Adrenal gland (tissue), 9 donors: ENCODE measurements at regions not wholly inside any gene's neighbourhood (a gene's known extent, or its start where the extent isn't known, plus 50 kb on each side); places are given as distances from the start of the nearest gene placed in this dataset.

Experiments used
- DNase-seq, 7 donors: peaks; one replicate each; pipeline ENCODE4 v3.0.0-alpha.2; 2019 to 2020
- H3K27ac ChIP-seq, 5 donors: fragments of 200-600 bp; sonication (generic) in 4 of 5; 1 replicate in 3 of 5; 2 replicates in 2 of 5; pipeline versions ENCODE4 v1.5.1 to v1.8.0; 2016 to 2020; ENCODE audit warnings: mild to moderate bottlenecking in 1 of 5
- H3K27me3 ChIP-seq: fragments of 200-600 bp; 2 replicates; pipeline ENCODE4 v1.8.0; 2021
- H3K36me3 ChIP-seq, 2 donors: fragments of 200-600 bp; replicated peaks in 1 of 2; 1 replicate in 1 of 2; 2 replicates in 1 of 2; pipeline versions ENCODE4 v1.5.1 to v1.8.0; 2018 to 2022
- H3K4me1 ChIP-seq, 2 donors: fragments of 200-600 bp; replicated peaks in 1 of 2; 1 replicate in 1 of 2; 2 replicates in 1 of 2; pipeline versions ENCODE4 v1.5.1 to v1.8.0; 2018 to 2021
- H3K4me3 ChIP-seq, 4 donors: fragments of 200-600 bp; sonication (generic) in 3 of 4; one replicate each; pipeline ENCODE4 v1.5.1; 2016 to 2018
- H3K9me3 ChIP-seq, 3 donors: fragments of 200-600 bp; sonication (generic) in 1 of 3; replicated peaks in 1 of 3; 1 replicate in 2 of 3; 2 replicates in 1 of 3; pipeline versions ENCODE4 v1.5.1 to v1.8.0; 2016 to 2021
- POLR2A ChIP-seq, 2 donors: fragments of 450-650 bp; IDR thresholded peaks; one replicate each; pipeline ENCODE4 v1.6.1; 2017; ENCODE audit warnings: antibody characterized with exemption in 2 of 2, mild to moderate bottlenecking in 2 of 2, moderate library complexity in 1 of 2
- WGBS, 4 donors: extraction: QIAGEN DNeasy Blood & Tissue Kit in 2 of 4; methylation state at CpG; one replicate each; pipeline versions ENCODE4 v1.1.5 to v1.1.7; 2013 to 2017; 5-methylcytosine and 5-hydroxymethylcytosine counted together
- intact Hi-C, 2 donors: fragments of 100-400 bp; cut with DNase I; formaldehyde crosslinking; loops; one replicate each; pipeline versions ENCODE4 v1.14.1 to v1.15.0; 2022 to 2023
- TF ChIP-seq, protein P1 (sequence below), 6 experiments: fragments of 450-650 bp in 4 of 6; fragments of 200-600 bp in 2 of 6; sonication (generic) in 1 of 6; IDR thresholded peaks; 1 replicate in 5 of 6; 2 replicates in 1 of 6; pipeline versions ENCODE4 v1.5.1 to v1.8.0; 2016 to 2021; ENCODE audit warnings: antibody characterized with exemption in 6 of 6, mild to moderate bottlenecking in 2 of 6, moderate library complexity in 1 of 6
- donor health status: healthy with polysubstance abuse.
- donor health status: Bipolar disorder and iron deficiency.
- donor health status: DM: yes; HTN: yes; CAD: no.
- donor health status: DM: no; HTN: no; CAD: no.
- donor health status: DM: no; HTN: no; CAD: no.

DNA sequence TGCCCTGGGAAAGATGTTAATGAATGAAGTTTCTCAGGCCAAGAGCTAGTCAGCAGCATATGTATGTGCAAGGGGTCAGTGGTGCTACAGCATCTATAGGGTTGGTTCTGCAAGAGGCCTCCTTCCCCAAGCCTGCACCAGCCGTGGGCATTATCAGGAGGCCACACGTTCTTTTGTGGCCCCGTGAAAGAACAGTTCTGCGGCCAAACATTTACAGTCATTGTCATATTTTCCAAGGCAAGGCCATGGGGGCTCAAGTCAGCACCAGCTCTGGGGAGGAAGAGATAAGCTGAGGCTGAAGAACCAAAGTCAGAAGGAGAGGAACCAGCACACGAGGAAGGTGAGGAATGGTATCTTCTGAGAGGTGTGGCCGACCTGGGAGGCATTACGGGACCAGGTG, 54.4 kb upstream of the TMEM72 start:
- no peaks in the 10 kb centered on the region for H3K27me3 ChIP-seq
- TF ChIP-seq, protein P1, sequence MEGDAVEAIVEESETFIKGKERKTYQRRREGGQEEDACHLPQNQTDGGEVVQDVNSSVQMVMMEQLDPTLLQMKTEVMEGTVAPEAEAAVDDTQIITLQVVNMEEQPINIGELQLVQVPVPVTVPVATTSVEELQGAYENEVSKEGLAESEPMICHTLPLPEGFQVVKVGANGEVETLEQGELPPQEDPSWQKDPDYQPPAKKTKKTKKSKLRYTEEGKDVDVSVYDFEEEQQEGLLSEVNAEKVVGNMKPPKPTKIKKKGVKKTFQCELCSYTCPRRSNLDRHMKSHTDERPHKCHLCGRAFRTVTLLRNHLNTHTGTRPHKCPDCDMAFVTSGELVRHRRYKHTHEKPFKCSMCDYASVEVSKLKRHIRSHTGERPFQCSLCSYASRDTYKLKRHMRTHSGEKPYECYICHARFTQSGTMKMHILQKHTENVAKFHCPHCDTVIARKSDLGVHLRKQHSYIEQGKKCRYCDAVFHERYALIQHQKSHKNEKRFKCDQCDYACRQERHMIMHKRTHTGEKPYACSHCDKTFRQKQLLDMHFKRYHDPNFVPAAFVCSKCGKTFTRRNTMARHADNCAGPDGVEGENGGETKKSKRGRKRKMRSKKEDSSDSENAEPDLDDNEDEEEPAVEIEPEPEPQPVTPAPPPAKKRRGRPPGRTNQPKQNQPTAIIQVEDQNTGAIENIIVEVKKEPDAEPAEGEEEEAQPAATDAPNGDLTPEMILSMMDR (IDR thresholded peaks at IDR 0.05) = no peak
- TF ChIP-seq POLR2A (IDR thresholded peaks at IDR 0.05) = no peak
- H3K36me3 ChIP-seq = no peaks in the 10 kb centered on the region
- intact Hi-C loops = loop anchor here in 1 of 2 donors (5.0 kb wide), 1 partner anchor 469 kb away; the partner anchor contains the start of gene CXCL12
- DNase-seq = no peak
- H3K4me1 ChIP-seq = no peaks in the 10 kb centered on the region
- H3K4me3 ChIP-seq = no peak overlapping the region
- no peak overlapping the region for H3K27ac ChIP-seq
- no peaks in the 10 kb centered on the region for H3K9me3 ChIP-seq
- WGBS, 4 donors = 82 to 88% (median 87%) methylated on average over 7 of the region's 7 CpGs

DNA sequence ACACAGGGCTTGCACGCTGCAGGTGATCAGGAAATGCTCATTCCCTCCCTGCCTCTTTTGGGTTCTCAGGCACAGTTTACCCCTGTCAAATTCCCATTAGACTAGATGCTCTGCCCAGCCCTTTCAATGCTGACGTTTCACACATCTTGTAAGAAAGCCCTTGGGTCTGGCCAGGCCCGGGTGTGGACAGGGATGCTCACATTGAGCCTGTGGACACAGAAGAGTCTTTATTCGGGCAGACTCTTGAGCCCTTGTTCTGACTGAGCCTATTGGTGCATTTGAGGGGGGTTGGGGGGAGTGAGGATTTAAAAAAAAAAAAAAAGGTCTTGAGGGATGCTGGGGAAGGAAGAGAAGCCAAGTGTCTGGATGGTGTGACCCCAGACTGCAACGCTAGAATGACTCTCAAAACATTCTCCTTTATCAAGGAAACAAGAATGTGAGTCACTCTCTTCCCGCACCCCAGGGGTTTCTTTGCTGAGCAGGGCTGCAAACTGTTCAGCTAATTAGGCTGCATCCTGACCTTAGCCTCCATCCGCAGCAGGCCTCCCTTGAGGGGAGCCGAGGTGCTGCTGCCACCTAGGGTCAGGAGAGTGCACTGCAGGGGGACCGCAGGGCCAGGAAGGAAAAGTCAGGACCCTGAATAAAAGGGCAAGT, 53.6 kb upstream of the TMEM72 start:
- H3K27me3 ChIP-seq = no peaks in the 10 kb centered on the region
- no peak overlapping the region for H3K27ac ChIP-seq
- WGBS, 4 donors = 38 to 46% (median 43%) methylated on average over 9 of the region's 9 CpGs
- intact Hi-C loops = loop anchor here in 1 of 2 donors (5.0 kb wide), 1 partner anchor 470 kb away; the partner anchor contains the start of gene CXCL12
- no peaks in the 10 kb centered on the region for H3K4me1 ChIP-seq
- no peak overlapping the region for H3K4me3 ChIP-seq
- no peaks in the 10 kb centered on the region for H3K36me3 ChIP-seq
- H3K9me3 ChIP-seq = no peaks in the 10 kb centered on the region
- DNase-seq = peak; percentile 46 to 71 (median 54)
- TF ChIP-seq, protein P1 (IDR thresholded peaks at IDR 0.05) = peak; percentile 87 to 99 (median 92)
- TF ChIP-seq POLR2A (IDR thresholded peaks at IDR 0.05) = no peak

DNA sequence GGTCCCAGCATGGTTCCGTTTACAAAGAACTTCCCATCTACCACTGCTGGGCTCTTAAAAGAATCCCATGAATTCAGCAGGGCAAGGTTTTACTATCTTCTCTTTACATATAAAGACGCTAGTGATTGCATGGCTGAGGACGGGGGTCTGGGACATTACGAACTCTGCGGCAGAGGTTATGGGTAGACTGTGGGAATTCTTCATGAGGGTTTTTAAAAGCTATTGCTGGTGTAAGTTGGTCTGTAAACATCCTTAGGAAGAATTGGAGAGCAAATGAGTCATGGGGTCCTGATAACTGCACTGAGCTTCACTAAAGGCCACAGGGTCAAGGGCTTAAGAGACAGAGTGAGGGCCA, 53.1 kb upstream of the TMEM72 start:
- WGBS, 4 donors = 69 to 76% (median 73%) methylated on average over 5 of the region's 5 CpGs
- H3K27ac ChIP-seq = no peak overlapping the region
- no peak overlapping the region for H3K4me3 ChIP-seq
- no peaks in the 10 kb centered on the region for H3K9me3 ChIP-seq
- DNase-seq = no peak
- TF ChIP-seq, protein P1 (IDR thresholded peaks at IDR 0.05) = peak in 1 of 6 experiments; percentile 0
- no peak for TF ChIP-seq POLR2A (IDR thresholded peaks at IDR 0.05)
- intact Hi-C loops = loop anchor here in 1 of 2 donors (5.0 kb wide), 1 partner anchor 471 kb away; the partner anchor contains the start of gene CXCL12
- no peaks in the 10 kb centered on the region for H3K36me3 ChIP-seq
- peaks cover under 1% of the 10 kb centered on the region for H3K27me3 ChIP-seq
- H3K4me1 ChIP-seq = no peaks in the 10 kb centered on the region

DNA sequence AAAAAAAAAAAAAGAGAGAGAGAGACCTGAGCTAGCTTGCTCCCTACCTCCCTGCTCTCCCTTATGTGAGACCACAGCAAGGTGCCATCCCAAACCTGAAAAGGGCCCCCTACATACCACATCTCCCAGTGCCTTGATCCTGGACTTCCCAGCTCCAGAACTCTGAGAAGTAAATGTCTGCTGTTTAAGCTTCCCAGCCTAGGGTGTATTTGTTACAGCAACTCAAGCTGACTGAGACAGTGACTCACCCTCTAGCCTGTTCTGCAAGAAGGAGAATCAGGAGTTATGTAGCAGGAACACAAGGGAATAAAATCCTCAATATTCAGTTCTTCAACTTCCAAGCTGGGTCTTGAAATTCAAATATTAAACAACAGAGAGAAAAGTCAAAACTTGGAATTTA, 52.1 kb upstream of the TMEM72 start:
- peaks cover 9% of the 10 kb centered on the region for H3K27me3 ChIP-seq
- no peaks in the 10 kb centered on the region for H3K9me3 ChIP-seq
- intact Hi-C loops = loop anchor here in 1 of 2 donors (5.0 kb wide), 1 partner anchor 472 kb away; the partner anchor contains the start of gene CXCL12
- TF ChIP-seq, protein P1 (IDR thresholded peaks at IDR 0.05) = no peak
- TF ChIP-seq POLR2A (IDR thresholded peaks at IDR 0.05) = no peak
- no peak for DNase-seq
- no peak overlapping the region for H3K4me3 ChIP-seq
- no peaks in the 10 kb centered on the region for H3K36me3 ChIP-seq
- H3K27ac ChIP-seq = no peak overlapping the region
- peaks cover 0 to 2% of the 10 kb centered on the region in 2 donors for H3K4me1 ChIP-seq
